HG03159 (cell line): ENCODE measurements at regions not wholly inside any gene's neighbourhood (a gene's known extent, or its start where the extent isn't known, plus 50 kb on each side); places are given as distances from the start of the nearest gene placed in this dataset.
"Not testable (repeated sequence)": the region's sequence is repeated elsewhere in the genome, so short reads cannot be mapped to it uniquely, and the experiment has no call there.

Experiments
- ATAC-seq: cut with Tn5 transposase; IDR thresholded peaks from one replicate; pipeline ENCODE4 v1.9.1; 2021; ENCODE audit warnings: mild to moderate bottlenecking, moderate library complexity; ENCODE audit not compliant: unreplicated experiment

DNA sequence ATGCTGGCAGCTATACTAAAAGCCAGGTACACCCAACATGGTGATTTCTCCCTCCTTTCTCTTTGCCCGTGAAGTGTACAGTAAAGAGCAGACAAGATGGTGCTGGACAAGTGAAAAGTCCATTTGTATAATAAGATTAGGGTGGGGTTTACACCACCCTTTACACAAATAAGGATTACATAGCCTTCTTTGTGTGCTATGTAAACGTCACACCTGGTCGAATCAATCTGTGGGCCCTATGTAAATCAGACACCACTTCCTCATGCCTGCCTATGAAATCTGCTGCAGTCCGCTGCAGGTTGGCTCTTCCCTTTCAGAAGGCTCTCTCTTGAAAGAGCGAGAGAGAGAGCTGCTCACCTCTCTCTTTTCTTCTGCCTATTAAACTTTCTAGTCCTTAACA, 1054.3 kb upstream of the SLC39A10 start:
- ATAC-seq, result no peak

DNA sequence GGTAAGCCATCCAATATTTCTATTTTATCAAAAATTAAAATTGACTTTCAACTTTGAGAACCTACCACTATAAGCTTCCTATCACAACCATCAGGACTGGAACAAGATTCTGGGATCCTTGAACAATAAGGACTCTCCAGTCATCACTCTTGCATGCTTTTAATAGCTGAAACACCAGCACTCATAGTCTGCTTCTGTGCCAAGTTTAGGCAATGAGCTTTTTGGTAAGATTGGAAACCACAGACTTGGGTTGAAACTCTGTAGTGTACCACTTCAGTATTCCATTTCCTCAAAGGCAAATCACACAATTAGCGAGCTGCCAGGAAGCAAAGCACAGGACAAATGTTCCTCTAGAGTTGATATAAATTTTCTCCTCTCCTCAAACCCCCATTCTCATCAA, 1065.8 kb upstream of the SLC39A10 start:
- no peak for ATAC-seq

DNA sequence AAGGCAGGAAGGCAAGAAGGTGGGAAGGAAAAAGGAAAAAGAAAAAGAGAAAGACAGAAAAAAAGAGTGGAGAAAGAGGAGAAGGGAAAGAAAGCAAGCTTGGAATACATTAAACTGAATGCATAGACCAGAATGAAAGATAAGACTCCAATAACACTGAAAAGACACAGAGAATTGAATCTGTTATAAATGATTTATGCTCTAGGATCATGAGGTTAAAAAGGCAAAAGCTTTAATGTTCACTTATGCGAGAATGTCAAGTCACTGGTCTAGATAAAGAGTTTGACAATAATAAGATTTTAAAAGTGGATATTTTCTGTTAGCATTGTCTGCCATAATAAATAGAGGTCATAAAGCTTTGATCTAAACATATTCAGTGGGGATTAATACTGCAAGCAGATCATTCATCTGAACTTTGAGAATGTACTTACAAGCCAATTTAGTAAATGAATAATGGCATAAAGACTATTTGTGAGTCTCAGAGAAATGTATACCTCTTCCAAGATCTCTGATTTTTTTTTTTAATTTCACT, 1069.2 kb upstream of the SLC39A10 start:
- ATAC-seq, result no peak

DNA sequence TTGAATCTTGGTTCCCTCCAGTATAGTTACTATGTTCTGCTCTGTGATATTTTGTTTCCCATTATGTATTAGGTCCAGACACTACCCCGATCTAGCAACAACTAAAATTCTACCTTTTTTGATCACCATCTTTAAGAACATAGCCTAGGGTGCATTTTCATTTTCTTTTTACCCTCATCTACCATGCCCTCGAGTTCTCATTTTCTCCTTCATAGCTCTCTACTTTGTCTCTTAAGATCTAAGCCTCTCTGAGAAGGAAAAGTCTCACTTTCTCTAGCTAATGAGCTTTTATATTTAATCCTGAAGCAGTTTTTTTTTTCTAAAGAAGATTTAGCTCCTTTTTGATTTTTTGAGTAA, 1089.4 kb upstream of the SLC39A10 start:
- ATAC-seq, result peak; percentile 54

DNA sequence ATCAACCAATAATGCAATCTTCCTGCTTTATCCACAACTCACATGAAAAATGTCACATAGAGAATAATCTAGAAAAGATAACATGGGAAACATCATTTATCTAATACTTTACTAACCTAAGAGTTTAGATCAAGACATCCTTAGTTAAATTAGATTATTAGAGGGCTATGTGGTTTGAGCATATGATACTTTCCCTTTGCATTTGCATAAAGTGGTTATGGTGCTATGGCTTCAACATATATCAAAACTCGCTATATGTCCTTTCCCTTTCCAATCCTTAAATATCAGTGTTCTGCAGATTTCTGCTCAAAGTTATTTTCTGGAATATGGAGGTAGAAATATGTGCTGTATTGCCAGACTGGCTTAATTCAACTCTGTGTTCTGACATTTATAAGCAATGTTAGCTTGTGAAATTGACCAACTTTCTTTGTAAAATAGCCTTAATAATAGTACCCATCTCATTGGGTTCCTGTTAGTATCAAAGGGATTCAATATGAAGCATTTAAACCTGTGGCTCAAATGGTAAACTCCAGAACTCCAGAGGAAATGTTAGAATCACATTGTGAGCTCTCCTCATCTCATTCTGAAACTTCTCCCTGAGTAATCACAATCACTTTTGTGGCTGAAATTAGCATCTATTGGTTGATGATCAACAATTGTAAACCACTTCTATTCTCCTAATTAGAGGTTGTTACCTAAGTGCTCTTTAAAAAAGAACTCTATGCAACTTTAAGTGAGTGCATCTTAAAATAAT, 1089.9 kb upstream of the SLC39A10 start:
- ATAC-seq, result peak; percentile 91

DNA sequence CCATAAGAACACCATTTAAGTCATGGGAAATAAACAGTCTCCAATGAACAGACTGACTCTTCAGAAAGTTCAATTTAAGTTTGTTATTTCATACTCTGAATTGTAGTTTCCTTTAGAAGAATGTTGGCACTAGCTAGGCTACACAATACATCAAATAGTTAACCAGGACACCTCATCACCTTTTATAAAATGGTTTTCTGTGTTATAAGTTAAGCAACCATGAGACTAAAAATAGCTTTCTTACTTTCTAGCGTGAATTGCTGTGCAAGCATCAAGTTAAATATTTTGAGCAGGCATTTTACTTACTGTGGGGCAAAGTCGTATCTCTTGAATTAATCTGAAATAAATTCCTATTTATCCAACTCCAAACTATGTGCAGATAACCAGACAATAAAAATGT, 1092.6 kb upstream of the SLC39A10 start:
- ATAC-seq, result no peak

DNA sequence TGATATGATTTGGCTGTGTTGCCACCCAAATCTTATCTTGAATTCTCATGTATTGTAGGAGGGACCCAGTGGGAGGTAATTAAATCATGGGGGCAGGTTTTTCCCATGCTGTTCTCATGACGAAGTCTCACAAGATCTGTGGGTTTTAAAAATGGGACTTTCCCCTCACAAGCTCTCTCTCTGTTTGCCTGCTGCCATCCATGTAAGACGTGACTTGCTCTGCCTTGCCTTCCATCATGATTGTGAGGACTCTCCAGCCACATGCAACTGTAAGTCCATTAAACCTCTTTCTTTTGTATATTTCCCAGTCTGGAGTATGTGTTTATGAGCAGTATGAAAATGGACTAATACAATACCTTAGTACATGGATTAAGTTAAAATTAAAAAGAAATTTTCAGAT, 1094.7 kb upstream of the SLC39A10 start:
- ATAC-seq, result no peak

DNA sequence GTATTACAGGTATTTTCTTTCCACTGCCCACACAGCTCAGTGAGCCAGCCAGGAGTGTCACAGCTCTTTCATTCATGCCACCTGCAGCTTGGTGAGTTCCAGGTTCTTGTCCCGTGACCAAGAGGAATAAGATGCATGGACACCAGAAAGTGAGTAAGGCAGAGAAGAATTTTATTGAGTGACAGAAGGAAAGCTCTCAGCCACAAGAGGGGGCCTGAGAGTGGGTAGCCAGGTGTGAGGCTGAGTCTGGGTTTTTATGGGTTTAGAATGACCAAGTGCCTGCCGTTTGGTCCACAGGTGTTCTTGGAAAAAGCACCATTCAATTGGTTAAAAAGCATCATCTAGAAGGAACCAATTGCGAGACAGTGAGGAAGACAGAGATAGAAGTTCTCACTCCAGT, 1097.1 kb upstream of the SLC39A10 start:
- ATAC-seq, result no peak

DNA sequence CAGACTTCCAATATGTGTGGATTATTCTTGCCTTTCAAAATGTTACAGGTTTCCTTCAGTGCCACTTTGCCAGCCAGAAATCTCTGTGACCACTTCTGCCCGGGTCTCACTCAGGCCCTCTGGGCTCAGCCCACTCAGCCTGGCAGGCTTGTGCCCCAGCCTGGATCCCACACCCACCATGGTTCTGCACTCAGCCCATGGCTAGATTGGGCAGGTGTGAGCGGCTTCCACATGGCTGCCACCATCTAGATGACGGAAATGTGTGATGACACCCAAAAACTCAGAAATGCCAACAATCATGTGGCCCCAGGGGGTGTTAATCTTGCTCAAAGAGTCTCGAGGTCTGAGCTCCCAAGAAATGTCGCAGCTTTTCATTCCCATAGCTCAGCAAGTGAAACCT, 1097.5 kb upstream of the SLC39A10 start:
- no peak for ATAC-seq

DNA sequence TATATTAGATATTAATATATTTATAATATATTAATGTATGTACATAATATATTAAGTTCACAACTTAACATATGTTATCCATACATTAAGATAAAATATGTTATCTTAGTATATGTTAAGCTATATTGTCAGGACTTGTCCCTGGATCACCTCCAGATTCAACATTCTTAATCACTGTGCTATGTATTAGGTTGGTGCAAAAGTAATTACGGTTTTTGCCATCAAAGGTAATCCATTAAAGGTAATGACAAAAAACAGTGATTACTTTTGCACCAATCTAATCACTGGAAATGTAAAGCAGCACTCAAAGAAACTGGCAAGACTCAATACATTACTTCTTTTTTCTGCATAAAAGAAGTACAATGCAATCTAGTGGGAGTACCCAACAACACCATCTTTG, 1099.0 kb upstream of the SLC39A10 start:
- ATAC-seq, result no peak

DNA sequence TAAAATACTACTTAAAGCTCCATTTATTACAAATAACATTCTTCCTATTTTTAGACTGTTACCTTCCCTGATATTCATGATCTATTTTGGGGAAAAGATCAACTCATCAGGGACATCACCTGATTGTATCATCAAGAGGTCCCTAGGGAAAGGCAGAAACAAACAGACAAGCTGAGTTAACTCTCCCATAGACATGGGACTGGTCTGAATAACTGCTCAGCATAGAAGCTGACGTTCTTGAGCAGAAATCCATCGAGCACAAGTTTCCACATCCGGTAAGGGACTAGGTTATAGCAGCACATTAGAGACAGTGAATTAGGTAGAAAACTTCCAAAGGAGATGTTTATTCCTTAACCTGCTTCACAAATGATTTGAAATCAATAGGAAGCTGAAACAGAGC, 1100.4 kb upstream of the SLC39A10 start:
- no peak for ATAC-seq

DNA sequence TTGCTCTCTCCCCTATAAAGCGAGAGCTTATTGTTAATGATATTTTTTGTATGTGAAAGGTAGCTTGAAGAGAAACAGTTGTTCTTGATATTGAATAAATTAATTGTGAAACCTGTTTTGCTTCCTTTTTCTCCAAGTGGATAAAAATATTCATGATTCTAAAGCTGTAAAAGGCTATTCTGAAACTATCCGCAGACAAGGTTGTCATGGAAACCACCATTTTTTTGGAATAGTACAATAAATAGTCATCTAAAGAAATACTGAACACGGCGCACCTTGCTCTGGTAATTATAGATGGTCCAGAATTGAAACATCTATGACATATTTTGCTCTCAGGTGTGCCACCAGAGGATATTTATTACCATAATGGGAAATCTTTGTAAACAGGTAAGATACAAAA, 1103.0 kb upstream of the SLC39A10 start:
- ATAC-seq, result no peak

DNA sequence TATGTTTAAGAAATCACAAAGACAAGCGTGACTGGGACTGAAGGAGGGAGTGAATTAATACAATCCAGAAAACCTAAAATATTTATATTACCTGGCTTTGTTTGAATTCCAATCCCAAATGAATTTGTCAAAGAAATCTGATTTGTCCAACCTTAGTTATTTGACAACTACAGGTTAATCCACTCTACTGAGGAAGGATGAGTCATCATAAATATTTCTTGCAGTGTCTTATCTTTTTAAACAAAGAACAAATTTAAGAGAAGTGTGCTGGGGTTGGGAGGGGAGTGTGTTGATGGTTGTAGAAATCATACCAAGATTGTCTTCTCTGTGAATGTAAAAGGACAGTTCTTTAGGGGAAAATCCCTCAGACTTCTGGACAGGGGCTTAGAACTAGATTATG, 1106.3 kb upstream of the SLC39A10 start:
- ATAC-seq, result no peak

DNA sequence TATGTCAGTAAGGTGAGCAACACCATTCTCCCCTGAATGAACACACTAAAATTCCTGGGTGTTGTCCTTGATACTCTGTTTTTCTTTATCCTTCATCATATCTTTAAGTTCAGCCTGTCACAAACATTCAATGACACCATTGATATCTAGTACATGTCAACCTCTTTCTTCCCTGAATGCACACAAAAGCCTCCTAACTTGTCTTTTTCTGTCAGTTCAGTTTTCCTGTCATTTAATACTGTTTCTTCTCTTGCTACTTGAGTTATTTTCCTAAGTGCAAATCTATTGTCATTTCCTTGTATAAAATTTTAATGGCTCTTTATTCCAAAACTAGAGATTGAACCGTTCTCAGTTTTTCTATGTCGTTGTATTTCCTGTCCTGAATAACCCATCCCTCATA, 1107.6 kb upstream of the SLC39A10 start:
- ATAC-seq, result no peak

DNA sequence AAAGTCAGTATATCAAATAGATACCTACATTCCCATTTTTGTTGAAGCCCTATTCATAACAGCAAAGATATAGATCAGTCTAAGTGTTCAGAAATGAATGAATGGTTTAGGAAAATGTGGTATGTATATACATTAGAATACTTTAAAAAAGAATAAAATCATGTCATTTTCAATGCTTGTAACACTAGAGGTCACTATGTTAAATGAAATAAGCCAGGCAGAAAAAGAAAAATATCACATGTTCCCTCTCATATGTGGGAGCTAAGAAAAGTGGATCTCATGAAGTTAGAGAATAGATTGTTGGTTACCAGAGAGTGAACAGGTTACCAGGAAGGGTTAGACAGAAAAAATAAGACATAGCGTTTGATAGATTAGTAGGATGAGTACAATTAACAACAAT, 1111.0 kb upstream of the SLC39A10 start:
- ATAC-seq, result no peak

DNA sequence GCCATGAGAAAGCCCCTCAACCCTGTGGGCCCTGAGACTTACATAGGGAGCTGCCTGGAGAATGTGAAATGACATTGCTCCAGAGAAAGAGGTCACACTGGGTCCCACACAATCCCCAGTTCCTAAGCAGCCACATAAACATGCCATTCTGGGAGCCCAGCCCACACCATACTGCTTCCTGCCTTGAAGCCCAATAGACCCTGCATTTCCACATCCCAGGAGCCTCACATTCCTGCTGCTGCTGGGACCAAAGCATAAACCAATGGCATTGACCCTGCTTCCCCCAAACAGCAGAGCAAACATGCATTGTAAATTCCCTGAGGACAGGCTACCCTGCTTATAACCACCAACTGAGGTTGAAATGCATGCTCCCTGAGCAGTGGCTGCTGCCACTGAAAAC, 1117.6 kb upstream of the SLC39A10 start:
- ATAC-seq, result no peak

DNA sequence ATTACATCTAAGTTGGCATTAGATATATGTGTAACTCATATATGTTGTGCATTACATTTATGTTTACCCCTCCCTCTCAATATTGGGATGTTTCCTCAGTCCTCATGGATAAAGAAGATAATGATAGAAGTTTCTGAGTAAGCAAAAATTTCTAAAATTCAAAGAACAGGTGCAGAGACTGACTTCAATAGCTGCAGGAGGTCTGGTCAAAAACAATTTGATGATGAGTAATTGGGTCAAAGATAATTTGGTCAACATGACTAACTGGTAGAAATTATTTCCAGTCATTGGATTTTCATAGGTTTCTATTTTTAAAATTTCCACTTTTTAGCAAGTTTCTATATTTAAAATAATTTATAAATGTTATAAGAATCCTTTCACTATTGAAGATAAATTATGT, 1130.9 kb upstream of the SLC39A10 start:
- ATAC-seq, result no peak

DNA sequence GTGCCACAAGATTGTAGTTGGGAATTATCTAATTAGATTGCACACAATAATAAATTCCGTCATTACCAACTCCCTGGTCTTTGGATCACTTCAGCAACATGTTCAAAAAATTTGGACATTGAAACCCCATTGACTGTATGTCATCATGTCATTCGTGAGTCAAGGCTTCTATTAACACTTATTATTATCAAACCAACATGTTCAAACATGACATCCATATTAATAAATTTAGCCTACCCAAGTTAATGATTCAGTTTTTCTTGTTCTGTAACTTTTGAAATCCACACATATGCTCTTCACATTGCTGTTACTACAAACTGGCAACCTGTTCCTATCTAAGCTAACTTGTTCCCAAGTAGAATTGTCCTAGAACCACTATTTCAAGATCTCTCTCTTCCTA, 1142.7 kb upstream of the SLC39A10 start:
- ATAC-seq, result no peak

DNA sequence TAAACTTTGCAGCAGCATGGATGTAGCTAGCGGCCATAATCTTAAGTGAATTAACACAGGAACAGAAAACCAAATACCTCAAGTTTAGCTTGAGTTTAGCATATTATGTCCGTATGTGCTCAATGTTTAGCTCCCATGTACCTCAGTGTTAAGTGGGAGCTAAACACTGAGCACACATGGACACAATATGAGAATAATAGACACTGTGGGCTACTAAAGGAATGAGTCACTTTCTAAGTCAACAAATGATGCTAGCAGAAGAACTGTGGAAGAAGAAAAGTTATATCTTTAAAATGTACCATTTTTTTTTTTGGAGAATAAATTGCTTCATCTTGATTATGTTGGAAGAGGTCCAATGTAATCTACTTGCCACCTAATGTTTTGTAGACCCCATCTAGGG, 1146.0 kb upstream of the SLC39A10 start:
- not testable (repeated sequence) for ATAC-seq

DNA sequence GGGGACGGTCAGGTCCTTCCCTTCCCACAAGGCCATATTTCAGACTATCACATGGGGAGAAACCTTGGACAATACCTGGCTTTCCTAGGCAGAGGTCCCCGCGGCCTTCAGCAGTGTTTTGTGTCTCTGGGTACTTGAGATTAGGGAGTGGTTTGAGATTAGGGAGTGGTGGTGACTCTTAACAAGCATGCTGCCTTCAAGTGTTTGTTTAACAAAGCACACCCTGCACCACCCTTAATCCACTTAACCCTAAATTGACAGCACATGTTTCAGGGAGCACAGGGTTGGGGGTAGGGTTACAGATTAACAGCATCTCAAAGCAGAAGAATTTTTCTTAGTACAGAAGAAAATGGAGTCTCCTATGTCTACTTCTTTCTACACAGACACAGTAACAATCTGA, 1152.2 kb upstream of the SLC39A10 start:
- ATAC-seq, result not testable (repeated sequence)

DNA sequence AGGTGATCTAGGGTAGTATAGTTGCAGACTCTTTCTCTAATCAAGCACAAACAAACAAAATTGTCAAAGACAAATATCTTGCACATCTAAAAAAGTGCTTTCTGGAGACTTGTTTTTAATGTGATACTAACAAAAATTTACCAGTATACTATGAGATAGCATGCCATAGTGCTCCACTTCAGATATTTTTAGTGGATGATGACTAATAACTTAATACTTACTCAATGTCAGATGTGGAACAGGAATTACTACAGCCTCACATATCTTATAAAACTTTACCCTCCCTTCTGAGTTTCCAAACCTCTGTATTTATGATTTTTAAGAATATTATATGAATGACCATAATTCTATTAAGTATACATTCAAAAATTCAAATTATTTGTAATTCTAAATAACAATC, 1162.0 kb upstream of the SLC39A10 start:
- no peak for ATAC-seq

DNA sequence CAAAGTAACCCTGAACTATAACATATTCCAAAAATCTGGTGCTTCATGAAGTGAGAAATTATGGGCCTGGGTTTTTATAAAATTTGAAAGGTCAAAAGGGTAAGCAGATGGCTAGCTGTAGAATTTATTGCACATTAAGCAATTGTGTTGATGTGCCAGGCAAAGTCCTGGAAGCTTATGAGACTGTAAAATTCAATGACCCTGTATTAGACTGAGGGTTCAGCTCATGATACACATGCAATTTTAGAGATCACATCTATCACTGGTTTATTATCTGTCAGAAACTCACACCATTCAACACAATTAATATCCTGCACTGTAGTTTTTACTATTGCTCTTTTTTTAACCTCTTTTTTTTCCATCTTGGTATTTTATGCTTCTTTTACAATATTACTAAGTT, 1162.6 kb upstream of the SLC39A10 start:
- ATAC-seq, result no peak
